Pancreas (tissue), 10 donors: ENCODE measurements at regions not wholly inside any gene's neighbourhood (a gene's known extent, or its start where the extent isn't known, plus 50 kb on each side); places are given as distances from the start of the nearest gene placed in this dataset.
"Not testable (repeated sequence)": the region's sequence is repeated elsewhere in the genome, so short reads cannot be mapped to it uniquely, and the experiment has no call there.

Experiments
- ATAC-seq, 4 donors: fragments of 200-7000 bp; cut with Tn5 transposase; one replicate each; pipeline versions ENCODE4 v1.8.0 to v1.9.1; 2020; ENCODE audit warnings: mild to moderate bottlenecking in 4 of 4, moderate library complexity in 4 of 4
- DNase-seq, 6 donors: peaks; one replicate each; pipeline ENCODE4 v3.0.0-alpha.2; 2020
- FAIRE-seq: peaks from 2 replicates; lab custom pipeline; 2012; peaks lifted over from hg19 to GRCh38; lab: Jason Lieb, UNC
- H3K27ac ChIP-seq, 4 donors: fragments of 200-600 bp; sonication (generic); 1 replicate in 3 of 4; 2 replicates in 1 of 4; pipeline versions ENCODE4 v1.5.0 to v1.8.0; 2020
- H3K27me3 ChIP-seq, 4 donors: fragments of 200-600 bp; one replicate each; pipeline ENCODE4 v1.8.0; 2021
- H3K36me3 ChIP-seq, 3 donors: fragments of 200-600 bp; sonication (generic) in 1 of 3; one replicate each; pipeline versions ENCODE4 v1.5.0 to v1.8.0; 2020 to 2021
- H3K4me1 ChIP-seq, 3 donors: fragments of 200-600 bp; one replicate each; pipeline ENCODE4 v1.8.0; 2021
- H3K4me3 ChIP-seq, 4 donors: fragments of 200-600 bp; sonication (generic) in 2 of 4; one replicate each; pipeline versions ENCODE4 v1.5.0 to v1.8.0; 2020 to 2021
- H3K9me3 ChIP-seq, 4 donors: fragments of 200-600 bp; one replicate each; pipeline ENCODE4 v1.8.0; 2021
- WGBS, 2 donors: extraction: QIAGEN DNeasy Blood & Tissue Kit; methylation state at CpG; one replicate each; pipeline ENCODE4 v1.1.7; 2013; 5-methylcytosine and 5-hydroxymethylcytosine counted together
- intact Hi-C, 3 donors: fragments of 100-400 bp; cut with DNase I; formaldehyde crosslinking; loops; one replicate each; pipeline versions ENCODE4 v1.11.1 to v1.14.2; 2022
- donor health status: healthy with polysubstance abuse.
- donor health status: DM: no; HTN: no; CAD: no; lungs with moderate emphysema.
- donor health status: DM: no; HTN: no; CAD: no.
- donor health status: control.
- donor health status: control.
- donor health status: Bipolar disorder and iron deficiency.
- donor health status: DM: yes; HTN: yes; CAD: no.
- donor health status: DM: no; HTN: no; CAD: no.
- donor health status: DM: no; HTN: no; CAD: no.
- donor health status: DM: yes; HTN: yes; CAD: no.

DNA sequence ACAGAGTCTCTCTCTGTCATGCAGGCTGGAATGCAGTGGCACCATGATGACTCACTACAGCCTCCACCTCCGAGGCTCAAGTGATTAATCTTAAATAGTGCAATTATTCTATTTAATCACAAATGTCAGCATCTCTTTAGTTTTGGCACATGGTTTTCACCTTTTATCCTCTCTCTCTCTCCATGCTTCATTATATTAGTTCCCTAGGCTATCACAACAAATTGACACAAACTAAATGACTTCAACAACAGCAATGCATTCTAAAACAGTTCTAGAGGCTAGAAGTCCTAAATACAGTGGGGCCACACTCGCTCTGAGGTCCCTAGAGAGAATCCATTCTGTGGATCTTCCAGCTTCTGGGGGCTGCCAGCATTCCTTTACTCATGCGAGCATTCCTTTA, 178.2 kb upstream of the ZNG1F start:
- H3K9me3 ChIP-seq, H3K4me1 ChIP-seq, intact Hi-C loops, H3K27ac ChIP-seq, H3K4me3 ChIP-seq, FAIRE-seq, DNase-seq, H3K27me3 ChIP-seq, ATAC-seq, H3K36me3 ChIP-seq: not testable (repeated sequence)
- 35 to 90% methylated on average over 2 of the region's 3 CpGs for WGBS, 2 donors

DNA sequence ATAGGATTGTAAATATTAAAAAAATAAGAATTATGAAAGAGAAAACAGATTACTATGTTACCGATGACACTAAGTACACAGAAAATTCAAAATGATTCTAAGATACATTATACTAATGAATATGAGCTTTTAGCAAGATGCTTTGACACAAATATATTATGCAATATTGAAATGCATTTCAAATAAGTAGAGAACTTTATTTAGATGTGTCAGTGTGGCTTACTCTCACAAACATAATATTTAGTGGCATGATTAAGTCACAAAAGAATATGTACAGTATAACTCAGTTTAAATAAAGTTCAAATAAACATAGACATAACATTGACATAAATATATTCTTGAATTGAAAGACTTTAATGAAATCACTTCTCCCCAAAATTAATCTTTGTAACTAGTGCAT, 172.7 kb upstream of the ZNG1F start:
- whole genome bisulfite sequencing, 2 donors: no CpG with 5 or more reads among the region's 1 CpG

DNA sequence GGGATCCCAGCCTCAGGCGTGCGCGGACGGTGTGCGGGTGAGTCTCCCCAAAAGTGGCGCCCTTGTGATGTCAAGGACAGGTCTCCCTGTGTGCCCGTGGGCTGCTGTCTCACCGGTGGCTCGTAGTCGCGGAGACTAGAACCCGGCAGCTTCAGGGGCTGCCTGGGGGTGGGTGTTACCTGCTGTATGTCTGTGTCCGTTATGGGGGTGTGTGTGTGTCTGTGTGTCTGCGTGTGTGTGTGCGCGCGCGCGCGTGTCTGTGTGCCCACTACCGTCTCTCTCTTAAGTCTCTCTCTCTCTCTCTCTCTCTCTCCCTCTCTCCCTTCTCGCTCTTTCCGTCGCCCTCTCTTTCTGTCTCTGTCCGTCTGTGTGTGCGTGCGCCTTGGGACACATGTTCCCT, 170.0 kb upstream of the ZNG1F start:
- DNase-seq: peak in 5 of 6 donors; percentile 16 to 76 (median 47)
- intact Hi-C loops, H3K9me3 ChIP-seq, H3K4me1 ChIP-seq, FAIRE-seq, H3K36me3 ChIP-seq, H3K27me3 ChIP-seq: not testable (repeated sequence)
- peak overlapping the region in 3 of 4 donors; percentile 65 to 83 (median 81) for H3K27ac ChIP-seq
- 1% methylated on average over 16 of the region's 27 CpGs; no CpG with 5 or more reads in 1 of the 2 donors for WGBS, 2 donors
- H3K4me3 ChIP-seq: peak overlapping the region; percentile 36 to 72 (median 42)
- ATAC-seq: peak in 3 of 4 donors; percentile 70 to 95 (median 92)

More for the DNA sequence above, 172.7 kb upstream of the ZNG1F start:
- intact Hi-C loops, H3K27ac ChIP-seq, H3K4me3 ChIP-seq, DNase-seq, H3K9me3 ChIP-seq, ATAC-seq, FAIRE-seq, H3K27me3 ChIP-seq, H3K4me1 ChIP-seq, H3K36me3 ChIP-seq: not testable (repeated sequence)

DNA sequence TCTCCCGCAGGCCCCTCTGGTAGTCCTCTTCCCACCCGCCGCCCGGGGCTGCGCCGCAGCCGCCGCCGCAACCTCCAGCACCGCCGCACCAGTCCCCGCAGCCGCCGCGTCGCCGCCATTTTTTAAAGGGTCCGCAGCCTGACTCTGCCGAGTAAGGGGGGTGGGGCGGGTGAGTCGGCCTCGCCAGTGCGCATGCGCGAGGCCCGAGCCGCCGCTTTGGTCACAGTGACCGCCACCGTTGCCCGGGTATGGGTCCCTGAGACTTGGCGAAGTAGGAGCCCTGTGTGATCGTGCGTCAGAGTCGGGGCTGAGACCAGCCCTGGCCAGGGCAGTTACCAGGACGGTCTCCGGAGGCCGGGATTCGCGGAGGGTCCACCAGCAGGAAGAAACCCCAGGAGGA, 169.6 kb upstream of the ZNG1F start:
- H3K27me3 ChIP-seq, H3K4me1 ChIP-seq, ATAC-seq, H3K36me3 ChIP-seq, intact Hi-C loops, FAIRE-seq, H3K9me3 ChIP-seq: not testable (repeated sequence)
- WGBS, 2 donors: 1% methylated on average over 31 of the region's 40 CpGs; no CpG with 5 or more reads in 1 of the 2 donors
- peak overlapping the region in 3 of 4 donors; percentile 65 to 83 (median 81) for H3K27ac ChIP-seq
- peak; percentile 74 to 96 (median 88) for DNase-seq
- peak overlapping the region; percentile 36 to 72 (median 42) for H3K4me3 ChIP-seq

DNA sequence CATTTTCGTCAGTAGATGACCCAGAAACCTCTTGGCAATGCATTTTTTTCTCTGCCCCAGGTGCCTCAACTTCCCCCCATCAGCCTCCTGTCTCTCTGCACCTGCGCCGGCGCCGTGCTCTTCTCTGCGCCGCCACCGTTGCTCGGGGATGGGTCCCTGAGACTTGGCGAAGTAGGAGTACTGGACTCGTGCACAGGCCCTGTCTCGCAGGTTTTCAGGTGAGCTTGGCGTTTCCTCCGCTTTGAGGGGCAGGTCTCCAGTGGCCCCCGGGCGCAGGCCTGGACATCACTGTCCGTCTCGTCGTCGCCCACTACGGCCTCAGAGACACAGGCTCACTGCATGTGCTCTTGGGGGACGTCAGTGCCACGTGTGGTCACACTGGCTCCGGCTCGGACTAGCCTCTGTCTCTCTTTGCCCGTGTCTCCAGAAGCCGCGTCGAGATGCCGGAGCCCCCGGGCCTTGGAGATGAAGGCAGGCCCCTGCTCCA, 168.8 kb upstream of the ZNG1F start:
- intact Hi-C loops, FAIRE-seq, H3K4me1 ChIP-seq, ATAC-seq, H3K9me3 ChIP-seq, H3K27me3 ChIP-seq, H3K36me3 ChIP-seq: not testable (repeated sequence)
- H3K27ac ChIP-seq: peak overlapping the region in 3 of 4 donors; percentile 65 to 83 (median 81)
- 27% methylated on average over 28 of the region's 31 CpGs; no CpG with 5 or more reads in 1 of the 2 donors for WGBS, 2 donors
- DNase-seq: peak in 3 of 6 donors; percentile 7 to 62 (median 47)
- H3K4me3 ChIP-seq: peak overlapping the region in 2 of 4 donors; percentile 39 to 72

DNA sequence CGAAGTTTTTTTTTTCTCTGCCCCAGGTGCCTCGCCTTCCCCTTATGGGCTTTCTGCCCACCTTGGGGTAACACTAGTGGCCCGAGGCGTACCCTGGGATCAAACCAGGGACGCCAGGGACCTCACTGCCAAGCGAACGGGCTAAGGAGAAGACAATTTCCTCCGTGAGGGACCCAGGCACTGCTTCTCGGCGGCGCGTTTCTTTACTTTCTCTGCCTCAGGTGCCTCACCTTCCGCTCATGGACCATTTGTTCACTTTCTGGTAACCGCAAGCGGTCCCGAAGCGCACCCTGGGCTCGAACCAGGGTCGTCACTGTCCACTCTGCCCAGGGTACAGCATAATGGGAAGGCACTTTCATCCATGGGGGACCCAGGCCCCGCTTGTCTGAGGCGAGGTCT, 168.2 kb upstream of the ZNG1F start:
- H3K27me3 ChIP-seq, DNase-seq, H3K9me3 ChIP-seq, intact Hi-C loops, FAIRE-seq, H3K4me1 ChIP-seq, H3K27ac ChIP-seq, H3K4me3 ChIP-seq, H3K36me3 ChIP-seq, ATAC-seq: not testable (repeated sequence)
- 89 to 91% methylated on average over 17 of the region's 21 CpGs for WGBS, 2 donors

DNA sequence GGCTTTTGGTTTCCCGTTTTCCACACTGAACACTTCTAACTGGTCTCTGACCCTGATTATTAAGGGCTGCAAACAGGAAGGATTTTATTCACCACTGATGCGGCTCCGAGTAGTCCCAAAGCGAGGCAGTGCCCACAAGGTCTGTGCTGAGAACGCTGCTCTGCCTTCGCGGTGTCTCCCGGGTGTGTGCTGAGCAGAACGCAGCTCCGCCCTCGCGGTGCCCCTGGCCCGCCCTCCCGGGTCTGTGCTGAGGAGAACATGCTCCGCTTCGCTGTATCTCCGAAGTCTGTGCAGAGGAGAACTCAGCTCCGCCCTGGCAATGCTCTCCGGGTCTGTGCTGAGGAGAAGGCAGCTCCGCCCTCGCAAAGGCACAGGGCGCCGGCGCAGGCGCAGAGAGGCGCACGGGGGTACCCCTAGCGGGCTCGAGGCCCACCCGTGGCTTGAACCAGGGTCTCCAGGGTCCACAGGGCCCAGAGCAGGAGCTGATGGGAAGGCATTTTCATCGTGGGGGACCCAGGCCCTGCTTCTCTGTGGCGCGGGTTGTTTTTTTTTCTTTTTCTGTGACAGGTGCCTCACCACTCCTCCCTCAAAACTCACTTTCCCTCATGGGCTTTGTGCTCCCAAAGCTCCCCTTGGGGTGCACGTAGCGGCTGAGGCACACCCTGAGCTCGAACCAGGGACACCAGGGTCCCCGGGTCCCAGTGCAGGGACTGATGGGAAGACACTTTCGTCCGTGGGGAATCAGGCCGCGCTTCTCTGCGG, 167.7 kb upstream of the ZNG1F start:
- H3K36me3 ChIP-seq, H3K4me1 ChIP-seq, H3K27me3 ChIP-seq, H3K9me3 ChIP-seq, intact Hi-C loops, FAIRE-seq: not testable (repeated sequence)
- Histone ChIP-seq H3K4me3 (peak overlapping the region in 1 of 4 donors; percentile 37), H3K27ac (peak overlapping the region in 2 of 4 donors; percentile 58 to 62)
- DNase-seq (peak; percentile 81 to 93 (median 86)), ATAC-seq (peak in 3 of 4 donors; percentile 38 to 57 (median 53))
- WGBS, 2 donors: 0 to 13% methylated on average over 10 to 17 of the region's 42 CpGs

DNA sequence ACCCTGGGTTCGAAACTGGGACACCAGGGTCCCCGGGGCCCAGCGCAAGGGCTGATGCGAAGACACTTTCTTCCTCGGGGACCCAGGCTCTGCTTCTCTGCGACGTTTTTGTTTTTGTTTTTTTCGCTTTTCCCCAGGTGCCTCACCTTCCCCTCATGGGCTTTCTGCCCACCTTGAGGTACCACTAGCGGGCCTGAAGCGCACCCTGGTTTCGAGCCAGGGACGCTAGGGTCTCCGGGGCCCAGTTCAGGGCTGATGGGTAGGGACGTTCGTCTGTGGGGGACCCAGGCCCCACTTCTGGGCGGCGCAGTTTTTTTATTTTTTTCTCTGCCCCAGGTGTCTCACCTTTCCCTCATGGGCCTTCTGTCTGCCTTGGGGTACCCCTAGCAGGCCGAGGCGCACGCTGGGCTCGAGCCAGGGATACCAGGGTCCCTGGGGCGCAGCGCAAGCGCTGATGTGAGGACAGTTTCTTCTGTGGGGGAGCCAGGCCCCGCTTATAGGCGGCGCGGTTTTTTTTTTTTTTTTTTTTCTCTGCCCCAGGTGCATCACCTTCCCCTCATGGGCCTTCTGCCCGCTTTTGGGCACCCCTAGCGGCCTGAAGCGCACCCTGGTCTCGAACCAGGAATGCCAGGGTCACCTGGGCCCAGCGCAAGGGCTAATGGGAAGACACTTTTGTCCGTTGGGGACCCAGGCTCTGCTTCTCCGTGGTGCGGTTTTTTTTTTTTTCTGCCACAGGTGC, 166.8 kb upstream of the ZNG1F start:
- FAIRE-seq, DNase-seq, H3K36me3 ChIP-seq, H3K27me3 ChIP-seq, intact Hi-C loops, H3K9me3 ChIP-seq, H3K4me1 ChIP-seq, H3K4me3 ChIP-seq, H3K27ac ChIP-seq: not testable (repeated sequence)
- peak in 1 of 4 donors; percentile 30 for ATAC-seq
- 36 to 60% methylated on average over 2 to 6 of the region's 36 CpGs for WGBS, 2 donors

DNA sequence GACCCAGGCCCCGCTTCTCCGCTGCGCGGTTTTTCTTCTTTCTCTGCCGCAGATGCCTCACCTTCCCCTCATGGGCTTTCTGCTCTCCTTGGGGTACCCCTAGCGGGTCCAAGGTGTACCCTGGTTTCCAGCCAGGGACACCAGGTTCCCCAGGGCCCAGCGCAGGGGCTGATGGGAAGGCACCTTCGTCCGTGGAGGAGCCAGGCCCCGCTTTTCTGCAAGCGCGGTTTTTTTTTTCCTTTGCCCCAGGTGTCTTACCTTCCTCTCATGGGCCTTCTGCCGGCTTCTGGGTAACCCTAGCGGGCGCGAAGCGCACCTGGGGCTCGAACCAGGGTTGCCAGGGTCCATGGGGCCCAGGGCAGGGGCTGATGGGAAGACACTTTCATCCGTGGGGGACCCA, 165.9 kb upstream of the ZNG1F start:
- FAIRE-seq, H3K4me1 ChIP-seq, H3K27me3 ChIP-seq, intact Hi-C loops, H3K36me3 ChIP-seq, H3K9me3 ChIP-seq: not testable (repeated sequence)
- Histone ChIP-seq H3K27ac (peak overlapping the region in 2 of 4 donors; percentile 12 to 27), H3K4me3 (peak overlapping the region in 1 of 4 donors; percentile 37)
- DNase-seq (peak in 3 of 6 donors; percentile 9 to 66 (median 30)), ATAC-seq (peak in 2 of 4 donors; percentile 15 to 19)
- WGBS, 2 donors: 13 to 15% methylated on average over 2 to 7 of the region's 19 CpGs

DNA sequence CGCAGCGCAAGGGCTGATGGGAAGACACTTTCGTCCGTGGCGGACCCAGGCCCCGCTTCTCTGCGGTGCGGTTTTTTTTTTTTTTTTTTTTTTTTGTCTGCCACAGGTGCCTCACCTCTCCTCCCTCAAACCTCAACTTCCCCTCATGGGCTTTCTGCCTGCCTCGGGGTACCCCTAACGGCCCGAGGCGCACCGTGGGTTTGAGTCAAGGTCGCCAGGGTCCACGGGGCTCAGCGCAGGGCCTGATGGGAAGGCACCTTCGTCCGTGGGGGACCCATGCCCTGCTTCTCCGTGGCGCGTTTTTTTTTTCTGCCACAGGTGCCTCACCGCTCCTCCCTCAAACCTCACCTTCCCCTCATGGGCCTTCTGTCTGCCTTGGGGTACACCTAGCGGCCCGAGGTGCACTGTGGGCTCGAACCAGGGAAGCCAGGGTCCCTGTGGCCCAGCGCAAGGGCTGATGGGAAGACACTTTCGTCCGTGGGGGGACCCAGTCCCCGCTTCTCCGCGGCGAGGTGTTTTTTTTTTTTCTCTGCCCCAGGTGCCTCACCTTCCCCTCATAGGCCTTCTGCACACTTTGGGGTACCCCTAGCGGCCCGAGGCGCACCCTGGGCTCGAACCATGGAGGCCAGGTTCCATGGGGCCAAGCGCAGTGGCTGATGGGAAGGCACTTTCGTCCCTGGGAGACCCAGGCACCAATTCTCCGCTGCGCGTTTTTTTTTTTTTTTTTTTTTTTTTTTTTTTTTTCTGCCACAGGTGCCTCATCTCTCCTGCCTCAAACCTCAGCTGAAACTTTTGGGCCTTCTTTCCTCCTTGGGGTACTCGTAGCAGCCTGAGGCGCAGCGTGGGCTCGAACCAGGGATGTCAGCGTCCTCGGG, 165.2 kb upstream of the ZNG1F start:
- intact Hi-C loops: not testable (repeated sequence)

DNA sequence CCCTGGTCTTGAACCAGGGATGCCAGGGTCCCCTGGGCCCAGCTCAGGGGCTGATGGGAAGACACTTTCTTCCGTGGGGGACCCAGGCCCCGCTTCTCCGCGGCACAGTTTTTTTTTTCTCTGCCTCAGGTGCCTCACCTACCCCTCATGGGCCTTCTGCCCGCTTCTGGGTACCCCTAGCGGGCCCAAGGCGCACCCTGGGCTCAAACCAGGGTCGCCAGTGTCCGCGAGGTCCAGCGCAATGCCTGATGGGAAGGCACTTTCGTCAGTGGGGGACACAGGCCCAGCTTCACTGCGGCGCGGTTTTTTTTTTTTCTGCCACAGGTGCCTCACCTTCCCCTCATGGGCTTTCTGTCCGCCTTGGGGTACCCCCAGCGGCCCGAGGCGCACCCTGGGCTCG, 163.9 kb upstream of the ZNG1F start:
- 73 to 94% methylated on average over 13 to 18 of the region's 20 CpGs for WGBS, 2 donors
- ATAC-seq, H3K27me3 ChIP-seq, DNase-seq, H3K27ac ChIP-seq, intact Hi-C loops, H3K4me3 ChIP-seq, H3K9me3 ChIP-seq, H3K36me3 ChIP-seq, FAIRE-seq, H3K4me1 ChIP-seq: not testable (repeated sequence)

More for the DNA sequence above, 165.2 kb upstream of the ZNG1F start:
- not testable (repeated sequence) for H3K36me3 ChIP-seq, H3K4me1 ChIP-seq, FAIRE-seq, H3K9me3 ChIP-seq, H3K27me3 ChIP-seq
- peak in 1 of 6 donors; percentile 58 for DNase-seq
- Histone ChIP-seq H3K27ac (peak overlapping the region in 2 of 4 donors; percentile 12 to 27), H3K4me3 (peak overlapping the region in 1 of 4 donors; percentile 37)
- 11 to 20% methylated on average over 21 of the region's 47 CpGs for WGBS, 2 donors
- ATAC-seq: peak in 3 of 4 donors; percentile 52 to 71 (median 71)
